ENCODE measurements at regions not wholly inside any gene's neighbourhood (a gene's known extent, or its start where the extent isn't known, plus 50 kb on each side); places are given as distances from the start of the nearest gene placed in this dataset.

DNA sequence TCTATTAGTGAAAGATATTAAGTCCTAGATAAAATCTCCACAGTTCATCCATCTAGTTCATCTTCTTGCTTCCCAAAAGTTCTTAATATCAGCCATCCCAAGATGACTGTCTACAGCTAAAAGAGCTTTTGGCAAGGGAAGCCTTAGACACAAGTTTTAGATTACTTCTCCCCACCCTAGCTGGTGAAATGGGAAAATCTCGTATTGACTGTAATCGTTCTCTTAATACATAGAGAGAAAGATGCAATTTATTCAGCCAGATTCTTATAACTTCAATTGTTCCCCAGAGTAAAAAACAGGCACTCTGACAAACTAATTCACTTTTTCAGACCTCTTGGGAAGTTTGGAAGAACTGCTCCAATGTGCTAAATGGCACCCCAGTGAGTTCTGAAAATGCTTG is 1439.6 kb upstream of the C9orf72 start:
- Histone ChIP-seq H2BK12ac (ENCODE audit: insufficient read length, low read depth, low read length) (no peak overlapping the region), H2AK5ac (ENCODE audit: insufficient read length, low read length) (no peak overlapping the region), H3K27ac (ENCODE audit: insufficient read length, low read depth, low read length) (no peak overlapping the region), H4K91ac (ENCODE audit: insufficient read length, low read depth, low read length) (no peak overlapping the region), H4K20me1 (ENCODE audit: control insufficient read depth, insufficient read depth, insufficient read length) (no peaks in the 10 kb centered on the region), H3K9me3 (ENCODE audit: control insufficient read depth, low read depth, low read length) (no peaks in the 10 kb centered on the region), H3K27me3 (ENCODE audit: insufficient read depth, low read length) (no peaks in the 10 kb centered on the region), H2BK5ac (ENCODE audit: insufficient read length, low read length) (no peak overlapping the region), H2BK120ac (ENCODE audit: low read depth, low read length, poor library complexity, severe bottlenecking) (no peak overlapping the region), H3K4me2 (ENCODE audit: insufficient read depth, insufficient read length, low read length) (no peak overlapping the region), H3K4me1 (ENCODE audit: insufficient read depth, low read length) (no peaks in the 10 kb centered on the region), H3K4ac (ENCODE audit: low read depth, low read length) (no peak overlapping the region), H3K9ac (ENCODE audit: extremely low read depth, insufficient read length, low read length) (no peak overlapping the region), H2BK20ac (ENCODE audit: low read depth, low read length, poor library complexity, severe bottlenecking) (no peak overlapping the region), H3T11ph (ENCODE audit: low read length) (no peak overlapping the region), H2AFZ (ENCODE audit: low read length) (no peak overlapping the region), H3K79me2 (ENCODE audit: insufficient read depth, low read length) (no peaks in the 10 kb centered on the region), H3K79me1 (ENCODE audit: insufficient read depth, low read depth, low read length, poor library complexity, severe bottlenecking) (no peaks in the 10 kb centered on the region), H3K18ac (ENCODE audit: insufficient read length, low read depth, low read length) (no peak overlapping the region), H4K8ac (replicated peaks; ENCODE audit: insufficient read length, low read depth, low read length) (no peak overlapping the region), H3K23me2 (ENCODE audit: insufficient read length, low read depth, low read length, poor library complexity, severe bottlenecking) (no peaks in the 10 kb centered on the region), H3K56ac (ENCODE audit: insufficient read length, low read depth, low read length) (no peak overlapping the region), H4K5ac (ENCODE audit: insufficient read length, low read depth, low read length) (no peak overlapping the region), H2BK15ac (ENCODE audit: low read depth, low read length) (no peak overlapping the region), H3K14ac (ENCODE audit: insufficient read depth, low read length) (no peak overlapping the region), H3K23ac (ENCODE audit: insufficient read length, low read depth, low read length) (no peak overlapping the region)
- TF ChIP-seq, protein P1, sequence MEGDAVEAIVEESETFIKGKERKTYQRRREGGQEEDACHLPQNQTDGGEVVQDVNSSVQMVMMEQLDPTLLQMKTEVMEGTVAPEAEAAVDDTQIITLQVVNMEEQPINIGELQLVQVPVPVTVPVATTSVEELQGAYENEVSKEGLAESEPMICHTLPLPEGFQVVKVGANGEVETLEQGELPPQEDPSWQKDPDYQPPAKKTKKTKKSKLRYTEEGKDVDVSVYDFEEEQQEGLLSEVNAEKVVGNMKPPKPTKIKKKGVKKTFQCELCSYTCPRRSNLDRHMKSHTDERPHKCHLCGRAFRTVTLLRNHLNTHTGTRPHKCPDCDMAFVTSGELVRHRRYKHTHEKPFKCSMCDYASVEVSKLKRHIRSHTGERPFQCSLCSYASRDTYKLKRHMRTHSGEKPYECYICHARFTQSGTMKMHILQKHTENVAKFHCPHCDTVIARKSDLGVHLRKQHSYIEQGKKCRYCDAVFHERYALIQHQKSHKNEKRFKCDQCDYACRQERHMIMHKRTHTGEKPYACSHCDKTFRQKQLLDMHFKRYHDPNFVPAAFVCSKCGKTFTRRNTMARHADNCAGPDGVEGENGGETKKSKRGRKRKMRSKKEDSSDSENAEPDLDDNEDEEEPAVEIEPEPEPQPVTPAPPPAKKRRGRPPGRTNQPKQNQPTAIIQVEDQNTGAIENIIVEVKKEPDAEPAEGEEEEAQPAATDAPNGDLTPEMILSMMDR (conservative IDR thresholded peaks at IDR 0.05), result no peak
- WGBS (ENCODE audit: extremely low coverage, insufficient read length, low lambda C conversion rate), result no CpG with 5 or more reads among the region's 2 CpGs
- no peak overlapping the region for H3K27ac Mint-ChIP-seq
- DNase-seq, result no peak
- no peaks in the 10 kb centered on the region for H3K4me1 Mint-ChIP-seq
- H3K4me3 Mint-ChIP-seq, result no peak overlapping the region
- H3K36me3 Mint-ChIP-seq (ENCODE audit: insufficient read depth in 1 of 3, low read depth in 3 of 3), result no peaks in the 10 kb centered on the region; a peak in 3 of 7 replicates
- H3K27me3 Mint-ChIP-seq (ENCODE audit: low read depth), result no peaks in the 10 kb centered on the region
- peaks cover 0 to 7% of the 10 kb centered on the region in 2 experiments; a peak in 3 of 5 replicates for H3K9me3 Mint-ChIP-seq

All from H9 (cell line).